ENCODE measurements at regions not wholly inside any gene's neighbourhood (a gene's known extent, or its start where the extent isn't known, plus 50 kb on each side); places are given as distances from the start of the nearest gene placed in this dataset.

DNA sequence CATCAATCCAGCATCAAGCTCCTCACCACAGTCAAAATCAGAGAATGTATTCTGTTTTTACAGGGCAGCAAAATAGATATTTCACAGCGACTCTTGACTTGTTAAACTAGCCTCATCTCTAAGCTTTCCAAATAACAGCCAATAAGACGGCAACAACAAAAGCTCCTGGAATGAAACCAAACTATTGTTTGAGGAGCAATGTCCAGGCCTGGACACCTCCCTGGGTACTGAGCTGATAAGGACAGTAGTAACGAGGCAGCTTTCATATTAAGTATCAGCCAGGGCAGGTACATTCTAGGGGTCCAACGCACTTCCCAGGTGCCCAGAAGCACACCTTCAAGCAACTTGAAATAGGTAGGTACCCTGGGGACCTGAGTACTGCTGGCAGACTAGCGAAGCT, 260.3 kb downstream of the ENC1 start:
- Histone ChIP-seq H3K4me3 (ENCODE audit: low read depth, low read length) (no peak overlapping the region), H3K36me3 (ENCODE audit: control insufficient read depth, insufficient read depth, low read length) (no peaks in the 10 kb centered on the region), H3K27me3 (ENCODE audit: control insufficient read depth, insufficient read depth, low read length) (no peaks in the 10 kb centered on the region)
- TF ChIP-seq, protein P1, sequence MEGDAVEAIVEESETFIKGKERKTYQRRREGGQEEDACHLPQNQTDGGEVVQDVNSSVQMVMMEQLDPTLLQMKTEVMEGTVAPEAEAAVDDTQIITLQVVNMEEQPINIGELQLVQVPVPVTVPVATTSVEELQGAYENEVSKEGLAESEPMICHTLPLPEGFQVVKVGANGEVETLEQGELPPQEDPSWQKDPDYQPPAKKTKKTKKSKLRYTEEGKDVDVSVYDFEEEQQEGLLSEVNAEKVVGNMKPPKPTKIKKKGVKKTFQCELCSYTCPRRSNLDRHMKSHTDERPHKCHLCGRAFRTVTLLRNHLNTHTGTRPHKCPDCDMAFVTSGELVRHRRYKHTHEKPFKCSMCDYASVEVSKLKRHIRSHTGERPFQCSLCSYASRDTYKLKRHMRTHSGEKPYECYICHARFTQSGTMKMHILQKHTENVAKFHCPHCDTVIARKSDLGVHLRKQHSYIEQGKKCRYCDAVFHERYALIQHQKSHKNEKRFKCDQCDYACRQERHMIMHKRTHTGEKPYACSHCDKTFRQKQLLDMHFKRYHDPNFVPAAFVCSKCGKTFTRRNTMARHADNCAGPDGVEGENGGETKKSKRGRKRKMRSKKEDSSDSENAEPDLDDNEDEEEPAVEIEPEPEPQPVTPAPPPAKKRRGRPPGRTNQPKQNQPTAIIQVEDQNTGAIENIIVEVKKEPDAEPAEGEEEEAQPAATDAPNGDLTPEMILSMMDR (IDR thresholded peaks at IDR 0.05; ENCODE audit: insufficient read depth, low read length, poor library complexity, severe bottlenecking) = no peak
- DNase-seq (ENCODE audit: low read depth) = no peak

DNA sequence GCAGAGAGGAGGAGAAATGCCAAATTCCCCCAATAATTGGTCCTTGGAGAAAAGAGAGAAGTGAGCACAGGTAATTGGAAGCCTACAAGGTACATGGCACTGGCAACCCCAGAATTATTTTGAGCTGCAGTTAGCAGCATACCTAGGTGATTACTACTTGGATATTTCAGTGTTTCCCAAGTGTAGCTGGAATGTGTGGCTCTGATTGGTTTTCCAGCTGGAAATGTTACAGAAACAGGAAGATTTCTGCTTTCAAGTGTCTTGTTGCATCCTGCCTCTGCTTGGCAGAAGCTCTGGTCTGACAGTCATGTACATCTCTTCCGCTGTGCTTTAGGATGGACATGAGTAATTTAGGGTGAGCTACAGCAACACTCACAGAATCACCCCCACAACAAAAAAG, 262.1 kb downstream of the ENC1 start:
- TF ChIP-seq, protein P1 (IDR thresholded peaks at IDR 0.05; ENCODE audit: insufficient read depth, low read length, poor library complexity, severe bottlenecking) = no peak
- no peaks in the 10 kb centered on the region for H3K36me3 ChIP-seq (ENCODE audit: control insufficient read depth, insufficient read depth, low read length)
- no peak for DNase-seq (ENCODE audit: low read depth)

DNA sequence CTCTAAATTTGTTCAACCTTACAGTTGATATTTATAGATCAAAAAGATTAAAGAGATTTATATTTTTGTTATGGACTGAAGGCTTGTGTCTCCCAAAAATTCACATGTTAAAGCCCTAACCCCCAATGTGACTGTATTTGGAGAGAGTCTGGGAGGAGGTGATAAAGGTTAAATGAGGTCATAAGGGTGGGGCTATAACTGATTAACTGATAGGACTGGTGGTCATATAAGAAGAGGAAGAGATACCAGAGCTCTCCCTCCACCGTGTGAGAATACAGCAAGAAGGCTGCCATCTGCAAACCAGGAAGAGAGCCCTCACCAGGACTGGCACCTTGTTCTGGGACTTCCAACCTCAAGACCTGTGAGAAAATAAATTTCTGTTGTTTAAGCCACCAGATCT, 264.3 kb downstream of the ENC1 start:
- Histone ChIP-seq H3K4me3 (ENCODE audit: low read depth, low read length) (no peak overlapping the region), H3K27me3 (ENCODE audit: control insufficient read depth, insufficient read depth, low read length) (no peaks in the 10 kb centered on the region), H3K36me3 (ENCODE audit: control insufficient read depth, insufficient read depth, low read length) (no peaks in the 10 kb centered on the region)
- TF ChIP-seq, protein P1 (IDR thresholded peaks at IDR 0.05; ENCODE audit: insufficient read depth, low read length, poor library complexity, severe bottlenecking) = no peak
- no peak for DNase-seq (ENCODE audit: low read depth)

More for the DNA sequence above, 262.1 kb downstream of the ENC1 start:
- H3K27me3 ChIP-seq (ENCODE audit: control insufficient read depth, insufficient read depth, low read length) = no peaks in the 10 kb centered on the region
- H3K4me3 ChIP-seq (ENCODE audit: low read depth, low read length) = no peak overlapping the region

DNA sequence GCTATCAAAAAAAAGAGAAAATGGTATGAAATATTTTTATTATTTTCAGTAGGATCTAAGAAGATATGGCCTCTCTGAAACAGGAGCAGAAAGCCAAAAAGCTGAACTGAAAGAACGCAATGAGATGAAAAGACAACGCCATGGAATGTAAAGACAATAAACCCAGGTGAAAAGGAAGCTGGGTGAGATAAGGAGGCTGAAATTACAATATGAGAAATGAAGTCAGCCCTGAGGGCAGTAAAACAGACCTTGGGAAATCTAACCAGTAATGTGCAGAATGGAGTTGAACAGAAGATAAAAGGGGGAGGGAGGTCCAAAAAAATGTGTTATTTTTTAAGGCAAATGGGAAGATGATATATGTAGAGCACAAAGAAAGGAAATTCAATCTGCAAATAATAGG, 265.3 kb downstream of the ENC1 start:
- Histone ChIP-seq H3K4me3 (ENCODE audit: low read depth, low read length) (no peak overlapping the region), H3K36me3 (ENCODE audit: control insufficient read depth, insufficient read depth, low read length) (no peaks in the 10 kb centered on the region), H3K27me3 (ENCODE audit: control insufficient read depth, insufficient read depth, low read length) (no peaks in the 10 kb centered on the region)
- DNase-seq (ENCODE audit: low read depth) = no peak
- TF ChIP-seq, protein P1 (IDR thresholded peaks at IDR 0.05; ENCODE audit: insufficient read depth, low read length, poor library complexity, severe bottlenecking) = no peak

DNA sequence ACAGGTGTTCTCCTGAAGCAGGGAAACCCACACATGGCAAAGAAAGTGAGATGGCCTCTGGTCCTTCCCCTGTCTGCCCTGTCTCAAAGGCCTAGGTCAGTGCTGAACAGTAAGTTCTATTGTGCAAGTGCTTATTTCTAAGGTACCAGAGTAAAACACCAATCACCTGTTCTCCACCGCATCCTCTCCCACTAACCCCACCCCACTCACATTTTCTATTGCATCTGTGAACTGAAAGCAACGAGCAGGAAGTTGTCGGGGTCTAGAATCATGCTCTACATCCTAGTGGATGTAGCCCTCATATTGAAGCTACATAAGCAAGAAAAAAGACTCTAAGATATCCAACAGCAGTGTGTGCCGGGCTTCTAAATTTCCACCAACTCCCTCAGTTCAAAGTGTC, 265.9 kb downstream of the ENC1 start:
- Histone ChIP-seq H3K36me3 (ENCODE audit: control insufficient read depth, insufficient read depth, low read length) (no peaks in the 10 kb centered on the region), H3K27me3 (ENCODE audit: control insufficient read depth, insufficient read depth, low read length) (no peaks in the 10 kb centered on the region), H3K4me3 (ENCODE audit: low read depth, low read length) (no peak overlapping the region)
- no peak for DNase-seq (ENCODE audit: low read depth)
- TF ChIP-seq, protein P1 (IDR thresholded peaks at IDR 0.05; ENCODE audit: insufficient read depth, low read length, poor library complexity, severe bottlenecking) = no peak

DNA sequence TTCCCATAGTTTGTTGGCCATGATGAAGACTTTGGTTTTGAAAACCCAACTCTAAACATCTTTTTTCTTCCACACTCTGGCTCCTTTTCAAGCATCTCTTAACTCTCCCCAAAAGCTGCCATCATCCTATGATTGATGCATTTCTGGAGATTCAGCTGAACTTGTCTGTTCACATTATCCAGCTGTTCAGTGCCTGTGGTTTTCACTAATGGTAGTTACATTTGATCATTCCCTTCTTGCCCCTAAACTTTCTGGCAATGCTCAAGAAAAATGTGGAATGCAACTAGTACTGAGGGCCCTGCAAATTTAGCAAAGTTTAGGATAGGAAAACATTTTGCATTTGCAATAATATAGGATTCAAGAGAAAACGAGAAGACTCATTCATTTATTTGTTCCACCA, 267.5 kb downstream of the ENC1 start:
- no peaks in the 10 kb centered on the region for H3K36me3 ChIP-seq (ENCODE audit: control insufficient read depth, insufficient read depth, low read length)
- TF ChIP-seq, protein P1 (IDR thresholded peaks at IDR 0.05; ENCODE audit: insufficient read depth, low read length, poor library complexity, severe bottlenecking) = no peak
- H3K4me3 ChIP-seq (ENCODE audit: low read depth, low read length) = no peak overlapping the region
- no peak for DNase-seq (ENCODE audit: low read depth)
- no peaks in the 10 kb centered on the region for H3K27me3 ChIP-seq (ENCODE audit: control insufficient read depth, insufficient read depth, low read length)
